Effector memory CD4-positive, alpha-beta T cell (primary cell): ENCODE measurements at regions not wholly inside any gene's neighbourhood (a gene's known extent, or its start where the extent isn't known, plus 50 kb on each side); places are given as distances from the start of the nearest gene placed in this dataset.

Source experiments
- DNase-seq, 3 donors: peaks; one replicate each; pipeline ENCODE4 v3.0.0-alpha.2; 2020
- H3K27ac ChIP-seq: 2 replicates; pipeline ENCODE4 v1.7.0; 2013; ENCODE audit warnings: mild to moderate bottlenecking, low read length, moderate library complexity; ENCODE audit not compliant: insufficient read depth, poor library complexity, severe bottlenecking
- H3K27me3 ChIP-seq: replicated peaks from 2 replicates; pipeline ENCODE4 v1.7.0; 2013; ENCODE audit warnings: mild to moderate bottlenecking, low read length; ENCODE audit not compliant: insufficient read depth, control insufficient read depth, poor library complexity, severe bottlenecking
- H3K36me3 ChIP-seq: 2 replicates; pipeline ENCODE4 v1.7.0; 2013; ENCODE audit warnings: mild to moderate bottlenecking, low read length, moderate library complexity; ENCODE audit not compliant: control insufficient read depth, insufficient read depth
- H3K4me1 ChIP-seq: 2 replicates; pipeline ENCODE4 v1.7.0; 2013; ENCODE audit warnings: low read length, mild to moderate bottlenecking; ENCODE audit not compliant: control insufficient read depth, insufficient read depth, poor library complexity, severe bottlenecking
- H3K4me3 ChIP-seq: 2 replicates; pipeline ENCODE4 v1.7.0; 2013; ENCODE audit warnings: low read length, low read depth, mild to moderate bottlenecking; ENCODE audit not compliant: insufficient read depth, poor library complexity, severe bottlenecking
- H3K9me3 ChIP-seq: 2 replicates; pipeline ENCODE4 v1.7.0; 2013; ENCODE audit warnings: mild to moderate bottlenecking, low read length, moderate library complexity; ENCODE audit not compliant: control insufficient read depth

DNA sequence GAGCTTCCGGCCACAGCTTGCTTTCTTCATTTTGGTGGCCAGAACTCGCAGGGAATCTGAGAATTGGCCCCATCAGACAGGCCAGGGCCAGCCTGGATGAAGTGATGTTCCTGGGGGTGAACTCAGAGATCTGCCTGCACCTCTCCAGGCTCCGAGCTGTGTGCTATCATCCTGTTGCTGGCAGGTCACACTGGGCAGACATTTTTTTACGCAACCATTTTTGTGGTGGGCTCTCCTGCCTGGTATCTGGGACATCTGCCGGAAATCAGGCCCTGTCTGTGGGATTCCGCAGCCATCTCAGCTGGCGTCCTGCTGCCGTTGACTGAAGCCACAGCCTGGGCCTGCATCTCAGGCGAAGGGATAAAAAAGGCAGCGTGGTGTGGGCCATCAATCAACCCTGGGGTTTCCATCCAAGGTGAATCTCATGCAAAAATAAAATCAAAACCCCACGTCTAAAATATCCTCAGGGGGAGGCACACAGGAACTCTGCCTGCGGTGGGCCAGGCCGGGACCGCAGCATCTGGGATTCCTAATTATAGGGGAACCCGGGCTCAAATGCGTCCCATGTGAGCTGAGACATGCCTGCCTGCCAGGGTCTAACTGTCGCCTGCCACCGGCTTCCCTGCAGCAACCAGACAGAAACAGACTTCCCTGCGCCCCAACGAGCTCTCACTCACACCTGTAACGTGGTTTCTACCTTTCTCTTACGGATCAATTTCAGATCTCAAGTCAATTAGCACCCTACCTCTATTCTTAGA lies 174.3 kb downstream of the SYK start:
- no peaks in the 10 kb centered on the region for H3K36me3 ChIP-seq
- H3K4me3 ChIP-seq: no peak overlapping the region
- no peaks in the 10 kb centered on the region for H3K9me3 ChIP-seq
- H3K4me1 ChIP-seq: no peaks in the 10 kb centered on the region
- DNase-seq: no peak
- H3K27ac ChIP-seq: no peak overlapping the region
- H3K27me3 ChIP-seq: no peaks in the 10 kb centered on the region

GRCh38 chr9:90979138-90979551 lies 177.5 kb downstream of the SYK start:
- H3K36me3 ChIP-seq: no peaks in the 10 kb centered on the region
- H3K27me3 ChIP-seq: no peaks in the 10 kb centered on the region
- H3K4me3 ChIP-seq: no peak overlapping the region
- H3K9me3 ChIP-seq: no peaks in the 10 kb centered on the region
- H3K4me1 ChIP-seq: no peaks in the 10 kb centered on the region
- DNase-seq: no peak
- H3K27ac ChIP-seq: no peak overlapping the region

- H3K36me3 ChIP-seq: no peaks in the 10 kb centered on the region
- DNase-seq: no peak
- no peak overlapping the region for H3K4me3 ChIP-seq
- no peak overlapping the region for H3K27ac ChIP-seq
- no peaks in the 10 kb centered on the region for H3K27me3 ChIP-seq
- H3K9me3 ChIP-seq: no peaks in the 10 kb centered on the region
- H3K4me1 ChIP-seq: no peaks in the 10 kb centered on the region
Measured at GRCh38 chr9:90979639-90980038, 178.0 kb downstream of the SYK start.

DNA sequence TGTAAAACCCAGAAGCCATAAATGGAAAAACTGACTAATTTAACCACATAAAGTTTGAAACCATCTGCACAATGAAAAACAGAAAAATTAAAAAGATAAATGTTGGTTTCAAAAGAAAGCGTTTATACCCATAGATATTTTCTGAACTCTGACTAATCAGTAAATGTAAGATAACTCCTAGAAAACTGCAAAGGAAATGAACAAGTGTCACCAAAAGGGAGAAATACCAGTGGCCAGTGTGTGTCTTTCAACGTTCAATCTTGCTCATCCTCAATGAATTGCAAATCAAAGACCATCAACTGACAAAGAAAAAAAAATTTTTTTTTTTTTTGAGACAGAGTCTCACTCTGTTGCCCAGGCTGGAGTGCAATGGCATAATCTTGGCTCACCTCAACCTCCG lies 180.1 kb downstream of the SYK start:
- Histone ChIP-seq H3K4me1 (no peaks in the 10 kb centered on the region), H3K4me3 (no peak overlapping the region), H3K27me3 (no peaks in the 10 kb centered on the region), H3K27ac (no peak overlapping the region), H3K36me3 (no peaks in the 10 kb centered on the region), H3K9me3 (no peaks in the 10 kb centered on the region)
- DNase-seq: no peak

GRCh38 chr9:90983394-90983793 lies 181.8 kb downstream of the SYK start:
- no peaks in the 10 kb centered on the region for H3K9me3 ChIP-seq
- no peaks in the 10 kb centered on the region for H3K27me3 ChIP-seq
- H3K27ac ChIP-seq: no peak overlapping the region
- no peaks in the 10 kb centered on the region for H3K4me1 ChIP-seq
- H3K36me3 ChIP-seq: no peaks in the 10 kb centered on the region
- DNase-seq: no peak
- H3K4me3 ChIP-seq: no peak overlapping the region

DNA sequence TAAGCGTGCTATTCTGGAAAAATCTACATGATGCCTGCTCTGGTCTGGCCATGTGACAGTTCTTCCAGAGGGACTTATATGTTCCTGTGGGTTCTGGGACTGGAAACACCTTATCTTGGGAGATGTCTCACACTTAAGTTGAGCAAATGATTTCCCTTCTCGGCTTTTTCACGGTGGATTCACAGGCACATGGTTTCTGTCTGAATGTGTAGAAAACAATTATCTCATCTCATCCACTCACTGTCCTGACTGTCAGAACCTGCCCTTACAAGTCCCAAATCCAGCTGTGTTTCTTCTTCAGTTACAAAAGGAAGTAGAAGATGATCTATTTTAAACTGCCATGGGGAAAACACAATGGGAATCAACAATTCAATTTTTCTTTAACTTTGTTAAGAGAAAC lies 184.0 kb downstream of the SYK start:
- Histone ChIP-seq H3K4me3 (no peak overlapping the region), H3K9me3 (no peaks in the 10 kb centered on the region), H3K27me3 (no peaks in the 10 kb centered on the region), H3K4me1 (no peaks in the 10 kb centered on the region), H3K27ac (no peak overlapping the region), H3K36me3 (no peaks in the 10 kb centered on the region)
- no peak for DNase-seq

DNA sequence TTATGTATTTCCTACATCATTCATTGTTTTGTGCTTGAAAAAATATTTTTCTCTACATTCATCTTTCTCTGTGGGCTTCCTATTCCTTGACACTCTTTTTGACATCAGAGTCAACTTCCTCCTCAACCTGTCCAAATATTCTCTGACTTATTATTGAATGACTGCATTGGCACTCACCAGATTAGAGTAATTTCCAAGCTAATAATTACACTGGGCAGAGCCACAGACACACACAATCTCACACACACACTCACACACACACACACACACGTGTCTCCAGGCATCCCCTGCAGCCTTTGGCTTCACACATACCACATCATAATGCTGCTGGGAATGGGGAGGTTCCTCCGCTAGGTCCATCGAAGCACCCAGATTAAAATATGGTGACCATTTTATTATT lies 184.5 kb downstream of the SYK start:
- Histone ChIP-seq H3K27ac (no peak overlapping the region), H3K36me3 (no peaks in the 10 kb centered on the region), H3K4me3 (no peak overlapping the region), H3K27me3 (no peaks in the 10 kb centered on the region), H3K4me1 (no peaks in the 10 kb centered on the region), H3K9me3 (no peaks in the 10 kb centered on the region)
- no peak for DNase-seq

GRCh38 chr9:90987566-90987965 lies 185.9 kb downstream of the SYK start:
- no peak overlapping the region for H3K27ac ChIP-seq
- no peaks in the 10 kb centered on the region for H3K9me3 ChIP-seq
- H3K36me3 ChIP-seq: no peaks in the 10 kb centered on the region
- DNase-seq: no peak
- no peak overlapping the region for H3K4me3 ChIP-seq
- no peaks in the 10 kb centered on the region for H3K27me3 ChIP-seq
- no peaks in the 10 kb centered on the region for H3K4me1 ChIP-seq

DNA sequence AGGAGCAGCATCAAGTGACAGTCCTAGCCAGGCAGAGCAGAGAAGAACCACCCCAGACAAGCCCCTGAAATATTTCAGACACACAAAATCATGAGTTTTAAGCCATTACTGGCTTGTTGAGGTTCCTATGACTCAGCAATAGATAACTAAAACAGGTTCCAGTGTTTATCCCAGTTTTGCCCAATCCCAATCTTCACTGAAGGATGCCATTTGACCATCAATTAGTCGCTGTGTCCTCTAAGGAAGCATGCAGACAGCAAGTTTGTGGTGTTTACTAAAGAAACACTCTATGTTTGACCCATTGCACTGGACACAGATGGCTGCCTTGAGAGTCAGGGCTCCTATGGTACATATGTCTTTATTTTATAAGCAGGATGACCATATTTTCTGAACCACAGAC lies 186.7 kb downstream of the SYK start:
- H3K4me3 ChIP-seq: no peak overlapping the region
- H3K9me3 ChIP-seq: no peaks in the 10 kb centered on the region
- no peaks in the 10 kb centered on the region for H3K4me1 ChIP-seq
- no peaks in the 10 kb centered on the region for H3K27me3 ChIP-seq
- no peak overlapping the region for H3K27ac ChIP-seq
- no peaks in the 10 kb centered on the region for H3K36me3 ChIP-seq
- no peak for DNase-seq

- H3K36me3 ChIP-seq: no peaks in the 10 kb centered on the region
- no peak for DNase-seq
- no peaks in the 10 kb centered on the region for H3K4me1 ChIP-seq
- H3K9me3 ChIP-seq: no peaks in the 10 kb centered on the region
- H3K27me3 ChIP-seq: no peaks in the 10 kb centered on the region
- H3K4me3 ChIP-seq: no peak overlapping the region
- H3K27ac ChIP-seq: no peak overlapping the region
Measured at GRCh38 chr9:90991953-90992352, 190.3 kb downstream of the SYK start.
